ENCODE measurements at regions not wholly inside any gene's neighbourhood (a gene's known extent, or its start where the extent isn't known, plus 50 kb on each side); places are given as distances from the start of the nearest gene placed in this dataset.
A peak's percentile ranks its signal among the peaks of the same experiment; 100 is the strongest.

GRCh38 chr2:138324068-138324771 lies 177.3 kb upstream of the SPOPL start:
- TF ChIP-seq EZH2 (IDR thresholded peaks at IDR 0.05; ENCODE audit: low read depth, unreplicated experiment) (no peak), CTCF (conservative IDR thresholded peaks at IDR 0.05; ENCODE audit: low read depth in 2 of 2) (peak; percentile 31 to 51; a peak in 3 of 4 replicates), ZNF114 (CRISPR knock-in tag; IDR thresholded peaks at IDR 0.05) (no peak), POLR2AphosphoS5 (IDR thresholded peaks at IDR 0.05; ENCODE audit: low read depth) (no peak), JUNB (IDR thresholded peaks at IDR 0.05; ENCODE audit: unreplicated experiment) (no peak), REST (IDR thresholded peaks at IDR 0.05; ENCODE audit: unreplicated experiment) (no peak), ETS1 (IDR thresholded peaks at IDR 0.05) (no peak)

All from GM23338 (cell line).